ENCODE measurements at regions not wholly inside any gene's neighbourhood (a gene's known extent, or its start where the extent isn't known, plus 50 kb on each side); places are given as distances from the start of the nearest gene placed in this dataset.

- no peak for DNase-seq
Measured at GRCh38 chr18:38963943-38964660, 1398.5 kb upstream of the CELF4 start.

DNA sequence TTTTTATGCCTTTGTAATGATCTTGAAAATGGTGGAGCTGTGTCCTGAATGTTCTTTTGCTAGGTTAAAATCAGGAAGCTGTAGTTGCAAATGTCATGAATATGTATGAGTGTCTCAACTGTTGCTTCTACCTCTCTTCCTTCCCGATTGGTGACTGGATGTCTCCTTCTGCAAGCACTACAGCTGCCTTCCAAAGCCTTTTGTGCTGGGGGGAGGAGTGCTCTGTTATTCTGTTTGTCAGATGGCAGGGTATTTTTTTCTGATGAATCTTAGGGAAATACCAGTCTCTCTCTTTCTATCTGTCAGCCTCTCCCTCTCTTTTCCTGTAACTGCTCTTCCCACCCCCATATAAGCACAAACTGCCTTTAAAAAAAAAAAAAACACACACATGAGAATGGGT, 1396.3 kb upstream of the CELF4 start:
- no peak for DNase-seq

GRCh38 chr18:38957736-38958135, 1392.1 kb upstream of the CELF4 start:
- no peak for DNase-seq

DNA sequence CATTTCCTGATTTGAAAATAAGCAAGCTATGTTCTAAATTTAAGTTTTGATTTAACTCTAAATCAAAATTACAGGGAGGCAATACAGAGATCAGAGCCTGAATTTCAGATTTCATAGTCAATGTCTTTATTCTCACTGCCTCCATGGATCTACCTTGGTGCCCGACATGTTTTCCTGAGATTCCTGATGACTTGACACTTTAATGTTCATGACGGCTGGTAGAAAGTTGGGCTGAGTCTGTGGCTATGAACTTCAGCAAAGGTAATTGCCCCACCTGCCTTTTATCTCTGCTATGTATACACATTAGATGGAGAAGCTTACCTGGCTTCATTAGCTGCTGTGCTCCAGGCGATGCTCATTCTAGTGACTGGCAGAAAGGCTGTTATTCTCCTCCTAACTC, 1390.5 kb upstream of the CELF4 start:
- no peak for DNase-seq

- DNase-seq = no peak
Measured at GRCh38 chr18:38951633-38952032, 1386.0 kb upstream of the CELF4 start.

- DNase-seq = no peak
Measured at GRCh38 chr18:38948436-38948835, 1382.8 kb upstream of the CELF4 start.

DNA sequence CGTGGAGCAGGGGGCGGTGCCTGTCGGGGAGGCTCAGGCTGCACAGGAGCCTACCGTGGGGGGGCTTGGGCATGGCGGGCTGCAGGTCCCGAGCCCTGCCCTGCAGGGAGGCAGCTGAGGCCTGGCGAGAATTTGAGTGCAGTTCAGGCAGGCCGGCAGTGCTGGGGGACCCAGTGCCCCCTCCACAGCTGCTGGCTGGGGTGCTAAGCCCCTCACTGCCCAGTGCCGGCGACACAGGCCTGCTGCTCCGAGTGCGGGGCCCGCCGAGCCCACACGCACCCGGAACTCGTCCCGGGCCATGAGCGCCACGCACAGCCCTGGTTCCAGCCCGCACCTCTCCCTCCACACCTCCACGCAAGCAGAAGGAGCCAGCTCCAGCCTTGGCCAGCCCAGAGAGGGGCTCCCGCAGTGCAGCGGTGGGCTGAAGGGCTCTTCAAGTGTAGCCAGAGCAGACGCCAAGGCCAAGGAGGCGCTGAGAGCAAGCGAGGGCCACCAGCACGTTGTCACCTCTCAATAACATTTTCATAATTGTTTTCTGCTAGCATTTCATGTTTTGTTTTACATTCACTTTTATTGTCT, 1378.9 kb upstream of the CELF4 start:
- no peak for DNase-seq

DNA sequence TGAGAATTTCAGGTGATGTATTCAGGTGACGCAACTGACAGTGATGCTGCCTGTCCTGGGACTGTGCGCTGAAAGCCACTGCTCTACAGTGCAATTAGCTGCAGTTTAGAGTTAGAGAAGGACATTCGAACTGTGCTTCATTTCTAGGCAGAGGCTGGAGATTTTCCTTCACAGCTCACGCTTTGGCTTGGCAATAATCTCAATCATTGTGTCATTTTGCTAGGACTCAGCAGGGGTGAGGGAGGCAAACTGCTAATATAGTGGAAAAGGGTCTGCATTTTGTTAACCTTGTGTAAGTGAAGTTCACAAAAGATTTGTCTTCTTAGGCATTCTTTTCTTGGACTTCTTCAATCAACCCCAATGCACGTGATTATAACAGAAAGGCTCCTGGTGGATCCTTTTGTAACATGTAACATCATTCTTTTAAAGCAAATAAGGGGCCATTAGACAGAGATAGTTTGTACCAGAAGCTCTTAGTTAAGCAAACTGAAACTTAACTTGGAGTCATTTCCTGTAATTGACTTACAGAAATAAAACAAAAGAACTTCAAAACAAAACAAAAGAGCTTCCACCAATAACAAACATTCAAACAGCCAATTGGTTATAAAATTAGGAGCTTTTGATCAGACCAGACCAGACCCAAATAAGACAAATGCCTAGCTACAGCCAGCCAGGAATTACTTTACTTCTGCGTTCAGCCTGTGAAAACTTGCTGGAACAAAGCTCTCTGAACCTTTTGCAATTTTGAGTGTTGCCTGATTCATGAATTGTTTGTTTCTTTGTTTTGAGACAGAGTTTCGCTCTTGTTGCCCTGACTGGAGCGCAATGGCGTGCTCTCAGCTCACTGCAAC, 1376.3 kb upstream of the CELF4 start:
- DNase-seq = no peak

DNA sequence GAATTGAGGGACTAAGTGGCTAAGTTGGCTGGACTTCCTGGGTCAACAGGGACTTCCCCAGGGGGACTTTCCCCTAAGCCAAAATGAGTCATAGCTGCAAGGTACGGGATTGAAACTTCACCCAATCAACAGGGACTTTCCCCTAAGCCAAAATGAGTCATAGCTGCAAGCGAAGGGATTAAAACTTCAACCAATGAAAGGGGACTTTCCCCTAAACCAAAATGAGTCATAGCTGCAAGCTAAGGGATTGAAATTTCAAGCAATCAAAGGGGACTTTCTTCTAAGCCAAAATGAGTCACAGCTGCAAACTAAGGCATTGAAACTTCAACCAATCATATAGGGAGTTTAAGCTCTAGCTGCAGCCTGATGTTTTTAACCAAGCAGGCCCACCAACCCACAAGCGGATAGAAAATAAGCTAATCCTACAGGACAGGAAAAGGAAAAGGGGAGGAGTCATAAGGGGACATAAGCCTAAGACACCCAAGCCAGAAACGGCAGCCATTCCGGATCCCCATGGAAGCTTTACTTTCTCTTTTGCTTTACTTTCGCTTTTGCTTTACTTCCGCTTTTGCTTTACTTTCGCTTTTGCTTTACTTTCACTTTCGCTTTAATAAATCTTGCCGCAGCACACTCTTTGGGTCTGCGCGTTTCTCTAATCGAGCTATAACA, 1375.4 kb upstream of the CELF4 start:
- DNase-seq = no peak

DNA sequence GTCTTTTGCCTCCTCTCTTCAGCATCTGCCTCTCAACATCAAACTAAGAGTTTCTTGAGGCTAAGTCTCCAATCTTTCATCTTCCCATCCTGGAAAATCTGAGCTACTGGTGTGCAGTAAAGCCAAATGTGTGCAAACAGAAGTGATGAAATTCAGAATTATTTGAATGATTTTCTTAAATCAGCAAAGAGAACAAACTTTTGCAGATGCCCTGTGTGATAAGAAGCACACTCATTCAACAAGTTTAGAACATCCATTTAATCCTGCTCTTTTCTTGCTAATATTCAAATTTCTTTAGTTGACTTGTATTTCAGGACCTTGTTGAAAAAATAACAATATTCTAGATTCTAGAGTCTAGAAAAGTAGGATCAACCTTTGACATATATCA, 1374.9 kb upstream of the CELF4 start:
- no peak for DNase-seq

DNA sequence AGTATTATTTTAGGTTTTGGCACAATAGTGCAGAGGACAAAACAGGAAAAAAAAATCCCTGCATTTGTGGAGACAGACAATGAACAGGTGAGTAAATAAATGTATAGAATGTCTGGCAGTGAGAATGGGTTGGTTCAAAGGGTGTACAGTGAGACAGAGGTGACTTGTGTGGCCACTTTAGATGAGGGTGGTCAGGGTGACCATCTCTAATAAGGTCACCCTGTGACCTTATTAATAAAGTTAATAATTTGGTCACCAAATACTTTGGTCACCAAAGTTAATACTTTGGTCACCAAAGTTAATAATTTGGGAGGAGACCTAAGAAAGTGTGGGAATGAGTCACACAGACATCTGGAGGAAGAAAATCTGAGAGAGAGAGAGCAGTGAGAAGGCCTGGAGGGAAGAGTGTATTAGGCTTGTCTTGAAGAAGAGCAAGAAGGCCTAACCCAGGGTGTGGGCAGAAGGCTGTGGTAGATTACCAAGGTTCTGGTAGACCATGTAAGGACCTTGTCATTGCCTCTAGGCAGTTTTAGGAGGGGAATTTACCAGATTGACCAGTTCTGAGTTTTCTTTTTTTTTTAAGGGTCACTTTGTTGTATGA, 1368.4 kb upstream of the CELF4 start:
- no peak for DNase-seq

DNA sequence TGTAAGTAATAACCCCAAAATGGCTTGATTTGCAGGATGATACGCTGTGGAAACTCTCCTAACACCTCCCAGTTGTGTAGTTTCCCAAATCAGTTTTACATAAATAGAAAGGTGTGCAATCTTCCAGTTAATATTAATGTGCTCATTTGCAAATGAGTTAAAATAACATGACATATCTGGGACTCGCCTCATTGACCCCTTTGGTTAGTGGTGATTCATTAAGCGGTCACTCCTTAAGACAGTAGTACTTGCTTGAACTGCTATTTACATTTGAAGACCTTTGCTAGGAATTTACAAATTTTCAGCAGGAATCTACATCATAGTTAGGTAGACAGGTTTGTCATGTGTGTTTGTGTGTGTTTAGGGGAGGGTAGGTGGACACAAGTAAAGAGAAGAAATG, 1367.7 kb upstream of the CELF4 start:
- DNase-seq = no peak

GRCh38 chr18:38932752-38933151, 1367.2 kb upstream of the CELF4 start:
- no peak for DNase-seq

- DNase-seq = no peak
Measured at GRCh38 chr18:38931754-38932050, 1366.1 kb upstream of the CELF4 start.

DNA sequence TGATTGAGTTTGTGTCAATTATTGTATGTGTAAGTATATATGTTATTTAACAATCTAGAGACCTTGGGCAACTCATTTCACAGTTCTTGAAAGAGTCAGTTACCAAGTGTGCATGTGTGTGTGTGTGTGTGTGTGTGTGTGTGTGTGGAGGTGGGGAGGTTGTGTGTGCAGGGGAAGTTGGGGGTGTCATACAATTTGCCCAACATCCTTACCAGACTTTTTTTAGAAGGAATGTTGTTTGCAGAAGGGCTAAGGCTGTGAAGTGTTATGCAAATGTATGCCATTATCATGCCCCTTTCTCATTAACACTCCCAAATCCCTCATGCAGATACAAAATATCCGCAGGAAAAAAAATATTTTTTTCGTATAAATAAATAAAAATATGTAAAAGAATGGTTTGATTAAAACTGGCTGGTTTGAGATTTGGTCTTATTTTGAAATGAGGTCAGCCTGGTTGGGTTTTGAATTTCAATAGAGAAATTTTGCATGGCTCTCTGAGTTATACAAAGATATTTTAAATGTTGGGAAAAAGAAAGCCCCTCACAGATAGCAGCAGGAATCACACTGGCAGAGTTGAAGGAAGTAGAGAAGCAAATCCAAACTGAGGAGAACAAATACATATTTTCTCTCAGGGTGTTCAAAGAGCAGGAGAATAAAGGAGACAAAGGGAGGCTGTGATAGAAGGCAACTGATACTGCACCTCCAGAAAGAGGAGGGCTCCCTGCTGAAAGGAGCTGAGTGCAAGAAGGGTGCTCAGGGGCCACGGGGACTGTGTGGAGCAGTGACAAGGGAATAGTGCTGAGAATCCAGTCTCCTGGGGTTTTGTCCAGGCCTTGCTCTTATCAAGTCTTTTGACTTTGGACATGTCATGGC, 1365.5 kb upstream of the CELF4 start:
- no peak for DNase-seq

- DNase-seq = no peak
Measured at GRCh38 chr18:38923540-38923939, 1357.9 kb upstream of the CELF4 start.

GRCh38 chr18:38923126-38923525, 1357.5 kb upstream of the CELF4 start:
- DNase-seq = no peak

- DNase-seq = no peak
Measured at GRCh38 chr18:38909972-38910371, 1344.4 kb upstream of the CELF4 start.

- DNase-seq = no peak
Measured at GRCh38 chr18:38902796-38903195, 1337.2 kb upstream of the CELF4 start.

DNA sequence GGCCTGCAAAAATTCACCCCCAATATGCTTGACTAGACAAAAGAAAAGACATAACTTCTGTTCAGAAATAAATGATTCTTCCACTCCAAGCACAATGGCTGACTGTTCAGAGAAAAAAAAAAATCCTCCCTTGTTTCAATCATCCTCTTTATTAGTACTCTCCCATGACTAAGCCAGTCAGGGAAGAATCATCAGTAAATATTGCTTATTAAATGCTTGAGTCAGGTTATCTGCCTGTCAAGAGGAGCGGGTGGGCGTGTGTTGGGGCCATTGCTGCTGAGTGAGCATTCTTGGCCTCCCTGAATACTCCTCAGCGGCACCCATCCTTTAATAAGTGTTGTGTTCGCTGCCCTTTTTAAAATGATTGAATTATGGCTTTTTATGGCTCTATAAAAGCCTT, 1334.8 kb upstream of the CELF4 start:
- no peak for DNase-seq

- DNase-seq = no peak
Measured at GRCh38 chr18:38900031-38900430, 1334.4 kb upstream of the CELF4 start.

DNA sequence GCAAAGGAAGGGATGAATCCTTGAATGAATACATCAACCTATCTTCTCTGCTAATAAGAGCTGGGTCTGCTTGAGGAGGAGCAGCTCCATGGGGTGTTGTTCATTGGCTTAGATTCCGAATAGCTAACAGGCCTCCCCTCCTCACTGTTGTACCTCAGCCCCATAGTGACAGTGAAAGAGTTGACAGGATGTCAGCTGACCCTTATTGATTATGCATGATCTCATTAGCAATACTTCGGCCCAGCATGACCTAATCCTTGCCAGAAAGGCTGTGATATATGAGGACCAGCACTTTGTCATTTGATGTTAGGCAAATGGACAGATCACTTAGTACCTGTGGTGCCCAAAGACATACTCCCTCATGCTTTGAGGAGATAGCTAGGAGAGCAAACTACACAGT, 1333.7 kb upstream of the CELF4 start:
- no peak for DNase-seq

All from cerebellar nuclear complex (tissue), 1 donor.